GM23338 (cell line): ENCODE measurements at regions not wholly inside any gene's neighbourhood (a gene's known extent, or its start where the extent isn't known, plus 50 kb on each side); places are given as distances from the start of the nearest gene placed in this dataset.

Source experiments
- ATAC-seq: fragments of 200-7000 bp; cut with Tn5 transposase; 3 replicates; pipeline ENCODE4 v1.9.1; 2020
- DNase-seq: peaks from one replicate; pipeline ENCODE4 v3.0.0-alpha.2; 2015; ENCODE audit warnings: low spot score
- H2AFZ ChIP-seq: fragments of 200-600 bp; sonication (generic); 2 replicates; pipeline ENCODE4 v1.8.0; 2016; ENCODE audit warnings: antibody characterized with exemption, mild to moderate bottlenecking, moderate library complexity
- H3F3A ChIP-seq: fragments of 200-600 bp; sonication (generic); replicated peaks from 2 replicates; pipeline ENCODE4 v1.8.0; 2017; ENCODE audit warnings: antibody characterized with exemption, mixed run types, low read depth
- H3K27ac ChIP-seq: fragments of 200-600 bp; sonication (generic); 2 replicates; pipeline ENCODE4 v1.6.1; 2016; ENCODE audit warnings: low read depth
- H3K27me3 ChIP-seq: fragments of 200-600 bp; sonication (generic); 2 replicates; pipeline ENCODE4 v1.8.0; 2016; ENCODE audit warnings: mild to moderate bottlenecking, mixed run types, moderate library complexity; ENCODE audit not compliant: insufficient read depth
- H3K36me3 ChIP-seq: fragments of 200-600 bp; sonication (generic); 2 replicates; pipeline ENCODE4 v1.8.0; 2016; ENCODE audit warnings: mild to moderate bottlenecking; ENCODE audit not compliant: insufficient read depth
- H3K4me1 ChIP-seq: fragments of 200-600 bp; sonication (generic); 2 replicates; pipeline ENCODE4 v1.8.0; 2016; ENCODE audit warnings: mild to moderate bottlenecking, moderate library complexity; ENCODE audit not compliant: insufficient read depth
- H3K4me2 ChIP-seq: fragments of 200-600 bp; sonication (generic); 2 replicates; pipeline ENCODE4 v1.7.1; 2017; ENCODE audit warnings: mixed run types
- H3K4me3 ChIP-seq: fragments of 200-600 bp; sonication (generic); 2 replicates; pipeline ENCODE4 v1.6.1; 2016; ENCODE audit warnings: mixed run types
- H3K79me2 ChIP-seq: fragments of 200-600 bp; sonication (generic); replicated peaks from 2 replicates; pipeline ENCODE4 v1.8.0; 2017; ENCODE audit warnings: mild to moderate bottlenecking; ENCODE audit not compliant: insufficient read depth
- H3K9me2 ChIP-seq: fragments of 200-600 bp; sonication (generic); 2 replicates; pipeline ENCODE4 v1.8.0; 2017; ENCODE audit not compliant: insufficient read depth
- H4K20me1 ChIP-seq: fragments of 200-600 bp; sonication (generic); replicated peaks from 2 replicates; pipeline ENCODE4 v1.8.0; 2017; ENCODE audit warnings: mild to moderate bottlenecking; ENCODE audit not compliant: insufficient read depth
- H3K27ac Mint-ChIP-seq: 2 replicates; pipeline ENCODE4 v1.8.0; 2020; ENCODE audit warnings: inconsistent platforms, mild to moderate bottlenecking, moderate library complexity, mixed read lengths
- H3K27me3 Mint-ChIP-seq: 3 replicates; pipeline ENCODE4 v1.8.0; 2022; ENCODE audit warnings: low read depth, mild to moderate bottlenecking, moderate library complexity, mixed read lengths, inconsistent platforms; ENCODE audit not compliant: insufficient read depth, poor library complexity
- H3K36me3 Mint-ChIP-seq: 3 replicates; pipeline ENCODE4 v1.8.0; 2021; ENCODE audit warnings: low read depth, mild to moderate bottlenecking, inconsistent platforms, moderate library complexity, mixed read lengths
- H3K4me1 Mint-ChIP-seq: 3 replicates; pipeline ENCODE4 v1.8.0; 2020; ENCODE audit warnings: mild to moderate bottlenecking, inconsistent platforms, mixed read lengths
- H3K4me3 Mint-ChIP-seq: 3 replicates; pipeline ENCODE4 v1.8.0; 2021; ENCODE audit warnings: moderate library complexity, mild to moderate bottlenecking, inconsistent platforms, mixed read lengths
- H3K9me3 Mint-ChIP-seq: 3 replicates; pipeline ENCODE4 v1.8.0; 2020; ENCODE audit warnings: moderate library complexity, mild to moderate bottlenecking, inconsistent platforms, mixed read lengths
- EZH2 ChIP-seq: fragments of 200-600 bp; sonication (generic); IDR thresholded peaks from one replicate; pipeline ENCODE4 v1.8.0; 2017; ENCODE audit warnings: antibody characterized with exemption, mild to moderate bottlenecking, low read depth; ENCODE audit not compliant: unreplicated experiment
- EZH2phosphoT487 ChIP-seq: fragments of 200-600 bp; sonication (generic); IDR thresholded peaks from one replicate; pipeline ENCODE4 v1.8.1; 2018; ENCODE audit warnings: antibody characterized with exemption; ENCODE audit not compliant: unreplicated experiment
- JUNB ChIP-seq: IDR thresholded peaks from one replicate; pipeline ENCODE4 v1.6.1; 2016; ENCODE audit warnings: antibody characterized with exemption; ENCODE audit not compliant: unreplicated experiment
- NANOG ChIP-seq: IDR thresholded peaks from 2 replicates; pipeline ENCODE4 v1.6.1; 2016; ENCODE audit warnings: antibody characterized with exemption, borderline replicate concordance
- STAT1 ChIP-seq: IDR thresholded peaks from one replicate; pipeline ENCODE4 v1.6.1; 2016; ENCODE audit warnings: antibody characterized with exemption; ENCODE audit not compliant: unreplicated experiment
- ZNF114 ChIP-seq: fragments of 250-450 bp; sonication (Bioruptor Pico); IDR thresholded peaks from 2 replicates; pipeline ENCODE4 v1.5.0; 2020; ENCODE audit warnings: mild to moderate bottlenecking, moderate library complexity
- ZNF331 ChIP-seq: fragments of 250-450 bp; sonication (Bioruptor Pico); IDR thresholded peaks from 2 replicates; pipeline ENCODE4 v1.5.0; 2020; ENCODE audit warnings: low read depth, mild to moderate bottlenecking, moderate library complexity
- TF ChIP-seq, protein P1 (sequence below): IDR thresholded peaks from one replicate; pipeline ENCODE4 v1.6.1; 2018; ENCODE audit warnings: antibody characterized with exemption; ENCODE audit not compliant: unreplicated experiment
- TF ChIP-seq, protein P2 (sequence below), 2 experiments: fragments of 200-600 bp in 1 of 2; sonication (generic) in 1 of 2; conservative IDR thresholded peaks; 2 replicates each; pipeline versions ENCODE4 v1.5.1 to v1.6.1; 2016 to 2017; ENCODE audit warnings: antibody characterized with exemption in 2 of 2, low read depth in 2 of 2, mild to moderate bottlenecking in 2 of 2, moderate library complexity in 1 of 2
- TF ChIP-seq, protein P3 (sequence below): IDR thresholded peaks from 2 replicates; pipeline ENCODE4 v1.6.1; 2016; ENCODE audit warnings: antibody characterized with exemption

DNA sequence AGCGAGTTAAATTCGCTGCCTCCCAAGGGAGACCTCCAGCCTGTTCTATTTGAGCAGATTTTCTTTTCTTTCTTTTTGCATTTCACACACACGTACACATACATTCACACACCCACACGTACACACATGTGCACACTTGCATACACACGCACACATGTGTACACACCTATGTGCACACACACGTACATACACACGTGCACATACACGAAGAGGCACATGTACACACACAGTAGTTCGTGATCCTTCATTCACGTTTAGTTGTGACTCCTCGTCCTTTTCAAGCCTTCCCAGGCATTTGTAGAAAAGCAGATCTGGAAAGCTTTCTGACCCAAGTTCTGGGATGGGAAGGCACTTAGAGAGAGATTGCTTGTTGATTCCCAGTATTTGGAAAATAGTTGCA is 290.8 kb upstream of the COBL start:
- no peaks in the 10 kb centered on the region; the same call in 2 of the 3 replicates for H3K36me3 Mint-ChIP-seq
- no peak overlapping the region for H3K27ac Mint-ChIP-seq
- Histone ChIP-seq H2AFZ (no peak overlapping the region), H3K9me2 (no peaks in the 10 kb centered on the region), H3K27me3 (no peaks in the 10 kb centered on the region), H3K4me1 (0 out of 2 replicates have a peak, but pooled peaks cover 4% of the 10 kb centered on the region), H3K4me2 (no peak overlapping the region), H4K20me1 (no peaks in the 10 kb centered on the region), H3K4me3 (no peak overlapping the region), H3K27ac (no peak overlapping the region), H3K79me2 (no peaks in the 10 kb centered on the region), H3K36me3 (no peaks in the 10 kb centered on the region), H3F3A (no peaks in the 10 kb centered on the region)
- H3K9me3 Mint-ChIP-seq = no peaks in the 10 kb centered on the region; the same call in 2 of the 3 replicates
- peaks cover 6% of the 10 kb centered on the region for H3K4me1 Mint-ChIP-seq
- no peak overlapping the region for H3K4me3 Mint-ChIP-seq
- no peaks in the 10 kb centered on the region for H3K27me3 Mint-ChIP-seq
- no peak for TF ChIP-seq STAT1
- TF ChIP-seq, protein P1, sequence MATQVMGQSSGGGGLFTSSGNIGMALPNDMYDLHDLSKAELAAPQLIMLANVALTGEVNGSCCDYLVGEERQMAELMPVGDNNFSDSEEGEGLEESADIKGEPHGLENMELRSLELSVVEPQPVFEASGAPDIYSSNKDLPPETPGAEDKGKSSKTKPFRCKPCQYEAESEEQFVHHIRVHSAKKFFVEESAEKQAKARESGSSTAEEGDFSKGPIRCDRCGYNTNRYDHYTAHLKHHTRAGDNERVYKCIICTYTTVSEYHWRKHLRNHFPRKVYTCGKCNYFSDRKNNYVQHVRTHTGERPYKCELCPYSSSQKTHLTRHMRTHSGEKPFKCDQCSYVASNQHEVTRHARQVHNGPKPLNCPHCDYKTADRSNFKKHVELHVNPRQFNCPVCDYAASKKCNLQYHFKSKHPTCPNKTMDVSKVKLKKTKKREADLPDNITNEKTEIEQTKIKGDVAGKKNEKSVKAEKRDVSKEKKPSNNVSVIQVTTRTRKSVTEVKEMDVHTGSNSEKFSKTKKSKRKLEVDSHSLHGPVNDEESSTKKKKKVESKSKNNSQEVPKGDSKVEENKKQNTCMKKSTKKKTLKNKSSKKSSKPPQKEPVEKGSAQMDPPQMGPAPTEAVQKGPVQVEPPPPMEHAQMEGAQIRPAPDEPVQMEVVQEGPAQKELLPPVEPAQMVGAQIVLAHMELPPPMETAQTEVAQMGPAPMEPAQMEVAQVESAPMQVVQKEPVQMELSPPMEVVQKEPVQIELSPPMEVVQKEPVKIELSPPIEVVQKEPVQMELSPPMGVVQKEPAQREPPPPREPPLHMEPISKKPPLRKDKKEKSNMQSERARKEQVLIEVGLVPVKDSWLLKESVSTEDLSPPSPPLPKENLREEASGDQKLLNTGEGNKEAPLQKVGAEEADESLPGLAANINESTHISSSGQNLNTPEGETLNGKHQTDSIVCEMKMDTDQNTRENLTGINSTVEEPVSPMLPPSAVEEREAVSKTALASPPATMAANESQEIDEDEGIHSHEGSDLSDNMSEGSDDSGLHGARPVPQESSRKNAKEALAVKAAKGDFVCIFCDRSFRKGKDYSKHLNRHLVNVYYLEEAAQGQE = no peak
- TF ChIP-seq JUNB = no peak
- ATAC-seq (no peak), DNase-seq (no peak)

DNA sequence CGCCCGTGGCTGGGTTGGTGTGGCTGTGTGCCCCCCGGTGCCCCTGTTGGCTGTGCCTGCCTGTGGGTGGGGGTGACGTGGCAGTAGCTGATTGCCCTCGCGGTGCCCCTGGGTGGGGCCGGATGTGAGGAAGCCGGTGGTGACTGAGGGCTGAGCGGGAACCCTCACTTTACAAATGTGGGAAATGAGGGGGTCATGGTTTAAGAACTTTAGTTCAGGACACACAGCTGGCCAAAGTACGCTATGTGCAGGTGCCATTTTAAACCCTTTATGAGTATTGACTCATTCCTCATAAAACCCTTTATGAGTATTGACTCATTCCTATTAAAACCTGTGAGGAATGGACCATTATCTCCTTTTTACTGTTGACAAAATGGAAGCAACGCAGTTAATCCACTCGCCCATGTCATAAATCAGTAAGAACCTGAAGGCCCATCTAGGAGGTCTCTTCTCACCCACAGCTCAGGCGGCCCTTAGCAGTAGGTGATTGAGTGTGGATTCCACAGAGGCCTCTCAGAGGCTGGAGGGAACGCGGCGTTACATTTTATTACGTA is 290.1 kb upstream of the COBL start:
- no peaks in the 10 kb centered on the region for H3K27me3 Mint-ChIP-seq
- no peak overlapping the region for H3K4me3 Mint-ChIP-seq
- no peaks in the 10 kb centered on the region; the same call in 2 of the 3 replicates for H3K4me1 Mint-ChIP-seq
- peaks cover under 1% of the 10 kb centered on the region; the same call in 1 of the 2 replicates for H3K9me2 ChIP-seq
- 0 out of 2 replicates have a peak, but pooled peaks cover 1% of the 10 kb centered on the region for H3K4me1 ChIP-seq
- TF ChIP-seq ZNF331 (CRISPR knock-in tag) (no peak), EZH2 (no peak), JUNB (no peak), STAT1 (no peak), EZH2phosphoT487 (no peak), ZNF114 (CRISPR knock-in tag) (no peak), NANOG (no peak)
- TF ChIP-seq, protein P1 = no peak
- TF ChIP-seq, protein P2, sequence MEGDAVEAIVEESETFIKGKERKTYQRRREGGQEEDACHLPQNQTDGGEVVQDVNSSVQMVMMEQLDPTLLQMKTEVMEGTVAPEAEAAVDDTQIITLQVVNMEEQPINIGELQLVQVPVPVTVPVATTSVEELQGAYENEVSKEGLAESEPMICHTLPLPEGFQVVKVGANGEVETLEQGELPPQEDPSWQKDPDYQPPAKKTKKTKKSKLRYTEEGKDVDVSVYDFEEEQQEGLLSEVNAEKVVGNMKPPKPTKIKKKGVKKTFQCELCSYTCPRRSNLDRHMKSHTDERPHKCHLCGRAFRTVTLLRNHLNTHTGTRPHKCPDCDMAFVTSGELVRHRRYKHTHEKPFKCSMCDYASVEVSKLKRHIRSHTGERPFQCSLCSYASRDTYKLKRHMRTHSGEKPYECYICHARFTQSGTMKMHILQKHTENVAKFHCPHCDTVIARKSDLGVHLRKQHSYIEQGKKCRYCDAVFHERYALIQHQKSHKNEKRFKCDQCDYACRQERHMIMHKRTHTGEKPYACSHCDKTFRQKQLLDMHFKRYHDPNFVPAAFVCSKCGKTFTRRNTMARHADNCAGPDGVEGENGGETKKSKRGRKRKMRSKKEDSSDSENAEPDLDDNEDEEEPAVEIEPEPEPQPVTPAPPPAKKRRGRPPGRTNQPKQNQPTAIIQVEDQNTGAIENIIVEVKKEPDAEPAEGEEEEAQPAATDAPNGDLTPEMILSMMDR (conservative IDR thresholded peaks at IDR 0.05; ENCODE audit: low read depth in 2 of 2) = no peak
- TF ChIP-seq, protein P3, sequence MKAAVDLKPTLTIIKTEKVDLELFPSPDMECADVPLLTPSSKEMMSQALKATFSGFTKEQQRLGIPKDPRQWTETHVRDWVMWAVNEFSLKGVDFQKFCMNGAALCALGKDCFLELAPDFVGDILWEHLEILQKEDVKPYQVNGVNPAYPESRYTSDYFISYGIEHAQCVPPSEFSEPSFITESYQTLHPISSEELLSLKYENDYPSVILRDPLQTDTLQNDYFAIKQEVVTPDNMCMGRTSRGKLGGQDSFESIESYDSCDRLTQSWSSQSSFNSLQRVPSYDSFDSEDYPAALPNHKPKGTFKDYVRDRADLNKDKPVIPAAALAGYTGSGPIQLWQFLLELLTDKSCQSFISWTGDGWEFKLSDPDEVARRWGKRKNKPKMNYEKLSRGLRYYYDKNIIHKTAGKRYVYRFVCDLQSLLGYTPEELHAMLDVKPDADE = no peak
- no peak overlapping the region for H3K27ac ChIP-seq
- no peak for ATAC-seq
- no peaks in the 10 kb centered on the region; the same call in 2 of the 3 replicates for H3K36me3 Mint-ChIP-seq
- H3K79me2 ChIP-seq = no peaks in the 10 kb centered on the region
- H3F3A ChIP-seq = no peaks in the 10 kb centered on the region
- H3K27me3 ChIP-seq = no peaks in the 10 kb centered on the region
- no peaks in the 10 kb centered on the region for H3K36me3 ChIP-seq
- no peak overlapping the region for H3K4me2 ChIP-seq
- no peak overlapping the region for H3K27ac Mint-ChIP-seq
- H2AFZ ChIP-seq = no peak overlapping the region
- no peak for DNase-seq
- H3K9me3 Mint-ChIP-seq = no peaks in the 10 kb centered on the region; the same call in 2 of the 3 replicates
- no peak overlapping the region for H3K4me3 ChIP-seq
- no peaks in the 10 kb centered on the region for H4K20me1 ChIP-seq
